ENCODE measurements at regions not wholly inside any gene's neighbourhood (a gene's known extent, or its start where the extent isn't known, plus 50 kb on each side); places are given as distances from the start of the nearest gene placed in this dataset.

GRCh38 chr11:122022646-122023045 lies 93.4 kb downstream of the BLID start:
- no peak for TF ChIP-seq CTCF (IDR thresholded peaks at IDR 0.05; ENCODE audit: insufficient read depth, low read depth, low read length)
- no peak for TF ChIP-seq EZH2 (IDR thresholded peaks at IDR 0.05; ENCODE audit: insufficient read depth, low read length)

All from astrocyte (in vitro differentiated cells and primary cell).